ENCODE measurements at regions not wholly inside any gene's neighbourhood (a gene's known extent, or its start where the extent isn't known, plus 50 kb on each side); places are given as distances from the start of the nearest gene placed in this dataset.

DNA sequence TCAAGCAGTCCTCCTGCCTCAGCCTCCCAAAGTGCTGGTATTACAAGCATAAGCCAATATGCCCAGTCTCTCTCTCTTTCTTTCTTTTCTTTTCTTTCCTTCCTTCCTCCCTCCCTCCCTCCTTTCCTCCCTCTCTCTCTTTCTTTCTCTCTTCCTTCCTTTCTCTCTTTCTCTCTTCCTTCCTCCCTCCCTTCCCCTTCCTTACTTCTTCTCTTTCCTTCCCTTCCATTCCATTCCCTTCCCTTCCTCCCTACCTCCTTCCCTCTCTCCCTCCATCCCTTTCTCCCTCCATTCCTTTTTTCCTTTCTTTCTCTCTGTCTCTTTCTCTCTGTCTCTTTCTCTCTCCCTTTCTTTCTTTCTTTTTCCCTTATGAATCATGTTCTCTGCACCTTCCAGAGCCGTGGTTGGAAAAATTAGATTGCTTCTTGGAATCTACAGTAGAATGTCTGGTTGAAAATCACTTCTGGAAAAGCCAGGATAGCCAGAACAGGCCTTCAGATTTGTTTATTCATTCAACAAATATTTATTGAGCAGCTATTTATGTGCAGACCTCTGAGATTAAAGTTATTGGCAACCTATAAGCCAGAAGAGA is 68.4 kb upstream of the ARHGAP5 start:
- intact Hi-C loops (cut with micrococcal nuclease), result no loop called here
- H3K9me3 Mint-ChIP-seq, result no peaks in the 10 kb centered on the region
- H3K27ac Mint-ChIP-seq, result no peak overlapping the region
- no peaks in the 10 kb centered on the region for H3K4me1 Mint-ChIP-seq
- no peaks in the 10 kb centered on the region for H3K36me3 Mint-ChIP-seq (ENCODE audit: low read depth)
- no peak overlapping the region for H3K4me3 Mint-ChIP-seq
- H3K27me3 Mint-ChIP-seq, result no peaks in the 10 kb centered on the region
- DNase-seq, result no peak

DNA sequence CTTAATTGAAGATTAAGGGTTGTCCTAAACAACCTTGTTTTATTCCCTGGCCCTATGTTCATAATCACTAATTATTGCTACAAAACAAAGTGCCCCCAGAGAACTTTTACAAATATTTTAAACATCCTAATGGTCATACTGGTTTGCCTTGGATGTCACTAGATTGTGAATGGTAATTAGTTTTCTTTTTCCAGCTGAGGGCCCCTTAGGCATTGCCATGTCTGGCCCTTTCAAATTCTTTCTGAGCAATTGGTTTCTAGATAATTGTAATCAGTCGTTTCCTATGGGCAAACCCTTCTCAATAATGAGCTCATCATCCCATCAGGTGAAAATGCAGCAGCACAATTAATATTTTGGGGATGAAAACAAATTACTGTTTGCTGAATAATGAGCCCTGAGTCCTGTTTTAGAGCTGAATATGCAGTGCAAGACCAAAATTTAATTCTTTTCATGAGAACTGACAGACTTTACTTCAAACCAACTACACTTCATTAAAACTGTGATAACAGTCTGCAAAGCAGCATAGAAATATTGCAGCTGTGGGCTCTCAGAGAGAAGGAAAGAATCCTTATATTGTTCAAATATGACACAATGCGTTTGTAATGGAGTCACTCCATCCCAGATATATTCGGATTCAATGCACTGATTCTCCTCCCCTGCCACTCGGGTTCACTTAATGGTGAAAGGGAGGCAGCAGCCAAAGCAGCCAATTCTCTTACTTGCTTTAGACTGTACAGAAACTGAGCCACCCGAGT is 67.7 kb upstream of the ARHGAP5 start:
- no peak for DNase-seq
- H3K4me1 Mint-ChIP-seq, result no peaks in the 10 kb centered on the region
- intact Hi-C loops (cut with micrococcal nuclease), result no loop called here
- no peak overlapping the region for H3K4me3 Mint-ChIP-seq
- no peaks in the 10 kb centered on the region for H3K27me3 Mint-ChIP-seq
- H3K27ac Mint-ChIP-seq, result no peak overlapping the region
- no peaks in the 10 kb centered on the region for H3K9me3 Mint-ChIP-seq
- H3K36me3 Mint-ChIP-seq (ENCODE audit: low read depth), result no peaks in the 10 kb centered on the region

DNA sequence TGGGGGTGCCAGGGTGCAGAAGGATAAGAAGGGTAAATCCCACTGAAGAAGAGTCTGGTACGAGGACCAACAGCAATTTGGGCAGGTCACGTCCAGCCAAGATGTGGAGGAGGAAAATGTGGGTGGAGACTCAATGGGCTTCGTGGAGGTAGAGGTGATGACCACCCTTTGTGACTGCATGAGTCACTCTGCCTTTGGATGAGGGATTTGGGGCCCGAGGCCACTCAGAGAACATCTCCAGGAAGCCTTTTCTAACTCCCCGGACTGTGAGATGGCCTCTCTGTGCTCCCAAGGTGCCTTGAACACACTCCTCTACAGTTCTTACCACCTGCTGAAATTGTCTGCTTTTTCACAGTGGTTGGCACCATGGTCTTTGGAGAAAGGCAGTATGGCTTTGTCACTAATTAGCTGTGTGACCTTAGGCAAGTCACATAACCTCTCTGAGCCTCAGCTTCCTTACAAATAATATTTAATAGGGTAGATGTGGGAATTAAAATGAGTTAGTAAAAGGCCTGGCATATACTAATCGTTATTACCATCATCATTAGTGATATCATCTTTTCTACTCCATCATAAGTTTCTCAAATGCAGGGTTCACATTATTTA is 67.0 kb upstream of the ARHGAP5 start:
- no peaks in the 10 kb centered on the region for H3K4me1 Mint-ChIP-seq
- H3K9me3 Mint-ChIP-seq, result no peaks in the 10 kb centered on the region
- H3K4me3 Mint-ChIP-seq, result no peak overlapping the region
- no peak overlapping the region for H3K27ac Mint-ChIP-seq
- intact Hi-C loops (cut with micrococcal nuclease), result no loop called here
- no peak for DNase-seq
- no peaks in the 10 kb centered on the region for H3K27me3 Mint-ChIP-seq
- no peaks in the 10 kb centered on the region for H3K36me3 Mint-ChIP-seq (ENCODE audit: low read depth)

DNA sequence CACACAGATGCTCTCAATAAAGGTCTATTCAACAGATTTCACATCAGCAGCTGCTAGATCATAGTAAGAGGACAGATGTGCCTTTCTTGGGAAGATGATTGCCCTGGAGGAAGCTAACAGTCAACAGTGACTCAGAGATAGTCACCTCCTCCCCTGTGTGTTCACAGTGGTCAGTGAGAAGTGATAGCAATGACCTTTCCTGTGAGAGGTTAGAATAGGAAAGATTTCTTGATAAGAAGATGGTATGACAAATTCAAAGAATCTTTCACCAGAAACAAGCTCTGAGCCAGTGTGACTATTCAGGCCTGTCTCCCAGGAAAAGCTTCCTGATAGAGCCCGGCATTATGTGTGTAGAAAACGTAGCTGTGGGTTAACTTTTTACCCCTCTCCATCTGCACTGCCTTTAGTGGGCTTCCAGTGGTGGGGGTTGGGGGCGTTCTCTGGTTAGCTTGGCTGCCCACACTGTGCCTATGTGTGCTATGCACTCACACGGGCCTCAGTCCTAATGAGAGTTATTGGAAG is 66.4 kb upstream of the ARHGAP5 start:
- Mint-ChIP-seq H3K4me1 (no peaks in the 10 kb centered on the region), H3K9me3 (no peaks in the 10 kb centered on the region), H3K27ac (no peak overlapping the region), H3K27me3 (no peaks in the 10 kb centered on the region), H3K36me3 (ENCODE audit: low read depth) (no peaks in the 10 kb centered on the region), H3K4me3 (no peak overlapping the region)
- DNase-seq, result no peak
- intact Hi-C loops (cut with micrococcal nuclease), result no loop called here

DNA sequence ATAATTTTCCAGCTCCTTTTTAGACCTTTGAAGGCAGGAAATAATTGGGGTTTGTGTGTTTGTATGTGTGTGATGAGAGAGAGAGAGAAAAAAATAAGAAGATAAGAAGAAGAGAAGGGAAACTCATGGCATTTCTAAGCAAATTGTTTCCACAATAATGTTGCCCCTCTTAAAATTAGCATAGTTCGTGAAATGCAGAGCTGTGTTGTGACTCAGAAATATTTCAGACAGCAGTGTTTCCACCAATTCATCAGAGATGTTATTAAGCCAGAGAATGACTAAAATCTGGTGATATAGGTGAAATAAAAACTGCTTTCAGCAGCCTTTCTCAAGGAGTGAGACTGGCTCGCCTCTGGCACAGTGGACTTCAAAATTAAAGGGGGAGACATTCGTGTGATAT is 65.9 kb upstream of the ARHGAP5 start:
- intact Hi-C loops (cut with micrococcal nuclease), result no loop called here
- H3K36me3 Mint-ChIP-seq (ENCODE audit: low read depth), result no peaks in the 10 kb centered on the region

DNA sequence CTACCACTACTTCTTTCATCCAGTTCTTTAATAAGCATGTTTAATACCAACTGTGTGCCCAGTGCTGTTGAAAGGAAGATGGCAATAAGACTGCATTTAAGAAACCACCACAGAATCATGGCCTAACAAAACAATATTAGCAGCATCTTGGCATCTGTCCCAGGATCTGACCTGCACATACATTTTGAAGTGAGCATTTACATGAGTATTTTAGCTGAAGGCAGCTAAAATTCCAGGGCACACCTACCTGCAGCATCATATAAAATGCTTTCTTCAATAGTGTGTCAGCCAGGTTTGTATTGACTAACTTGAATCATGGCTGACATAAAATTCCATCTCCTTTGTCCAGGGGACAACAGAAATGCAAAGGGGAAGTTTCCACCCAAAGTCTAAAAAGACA is 65.0 kb upstream of the ARHGAP5 start:
- no peak for DNase-seq
- Mint-ChIP-seq H3K36me3 (ENCODE audit: low read depth) (no peaks in the 10 kb centered on the region), H3K4me3 (no peak overlapping the region), H3K4me1 (no peaks in the 10 kb centered on the region), H3K27ac (no peak overlapping the region), H3K9me3 (no peaks in the 10 kb centered on the region), H3K27me3 (no peaks in the 10 kb centered on the region)
- intact Hi-C loops (cut with micrococcal nuclease), result no loop called here

More for the DNA sequence above, 65.9 kb upstream of the ARHGAP5 start:
- H3K4me3 Mint-ChIP-seq, result no peak overlapping the region
- no peak for DNase-seq
- no peaks in the 10 kb centered on the region for H3K9me3 Mint-ChIP-seq
- no peaks in the 10 kb centered on the region for H3K27me3 Mint-ChIP-seq
- no peaks in the 10 kb centered on the region for H3K4me1 Mint-ChIP-seq
- H3K27ac Mint-ChIP-seq, result no peak overlapping the region

DNA sequence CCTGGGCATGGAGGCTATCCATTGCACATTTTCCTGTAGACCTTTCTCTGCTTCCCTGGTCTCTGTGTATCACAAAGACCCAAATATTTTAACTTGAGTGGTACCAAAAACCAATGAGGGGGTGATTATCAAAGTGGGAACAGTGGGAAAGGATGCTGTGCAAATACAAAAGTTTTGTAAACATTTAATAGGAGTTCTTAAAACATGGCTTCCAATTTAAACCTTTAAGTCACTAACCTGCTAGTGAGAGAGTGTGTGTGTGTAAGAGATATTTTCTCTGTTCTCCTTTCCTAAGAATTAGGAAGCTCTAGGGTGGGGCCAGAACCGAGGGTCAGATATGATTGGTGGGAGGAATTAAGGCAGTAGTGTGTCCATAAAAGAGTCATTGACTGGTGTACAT is 64.5 kb upstream of the ARHGAP5 start:
- Mint-ChIP-seq H3K36me3 (ENCODE audit: low read depth) (no peaks in the 10 kb centered on the region), H3K9me3 (no peaks in the 10 kb centered on the region), H3K4me3 (no peak overlapping the region), H3K27ac (no peak overlapping the region), H3K27me3 (no peaks in the 10 kb centered on the region), H3K4me1 (no peaks in the 10 kb centered on the region)
- intact Hi-C loops (cut with micrococcal nuclease), result no loop called here
- DNase-seq, result no peak

DNA sequence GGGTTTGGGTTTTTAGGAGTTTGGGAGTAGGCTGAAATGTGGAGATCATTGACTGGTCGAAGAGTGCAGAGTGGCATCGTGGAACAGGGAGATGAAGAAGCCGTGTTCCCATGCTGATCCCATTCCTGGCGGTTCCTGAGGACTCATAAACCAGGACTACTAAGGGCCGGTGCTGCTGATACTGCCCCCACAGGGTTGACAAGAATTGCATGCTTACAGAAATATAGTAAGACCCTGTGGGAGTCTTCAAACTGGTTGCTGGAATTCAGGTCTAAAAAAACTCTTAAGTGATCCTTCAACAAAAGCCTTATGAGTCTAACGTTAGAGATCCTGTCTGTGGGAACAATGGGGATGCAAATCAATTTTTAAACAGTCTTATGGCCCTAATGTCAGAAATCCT is 64.0 kb upstream of the ARHGAP5 start:
- Mint-ChIP-seq H3K27ac (no peak overlapping the region), H3K27me3 (no peaks in the 10 kb centered on the region), H3K36me3 (ENCODE audit: low read depth) (no peaks in the 10 kb centered on the region), H3K4me1 (no peaks in the 10 kb centered on the region), H3K9me3 (no peaks in the 10 kb centered on the region), H3K4me3 (no peak overlapping the region)
- intact Hi-C loops (cut with micrococcal nuclease), result no loop called here
- no peak for DNase-seq

DNA sequence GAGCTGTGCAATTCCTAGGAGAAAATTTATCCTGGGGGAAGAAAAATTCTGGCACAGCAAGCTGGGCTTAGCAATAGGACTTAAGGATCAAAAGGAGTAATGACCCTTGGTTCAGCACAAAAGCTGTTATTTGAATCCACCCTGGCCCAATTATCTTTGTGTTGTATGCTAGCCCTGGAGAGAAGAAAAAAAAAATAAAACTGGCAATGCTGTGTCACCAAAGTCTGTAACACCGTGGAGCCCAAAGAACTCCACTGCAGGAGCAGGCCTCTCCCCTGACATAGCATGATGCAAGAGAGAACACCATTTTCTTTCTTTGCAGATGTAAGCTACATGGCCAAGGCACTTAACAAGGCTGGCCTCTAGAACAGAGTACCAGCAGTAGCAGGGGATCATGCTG is 63.0 kb upstream of the ARHGAP5 start:
- Mint-ChIP-seq H3K27ac (no peak overlapping the region), H3K4me3 (no peak overlapping the region), H3K36me3 (ENCODE audit: low read depth) (no peaks in the 10 kb centered on the region), H3K27me3 (peaks cover 2% of the 10 kb centered on the region), H3K9me3 (no peaks in the 10 kb centered on the region), H3K4me1 (no peaks in the 10 kb centered on the region)
- intact Hi-C loops (cut with micrococcal nuclease), result no loop called here
- DNase-seq, result no peak

DNA sequence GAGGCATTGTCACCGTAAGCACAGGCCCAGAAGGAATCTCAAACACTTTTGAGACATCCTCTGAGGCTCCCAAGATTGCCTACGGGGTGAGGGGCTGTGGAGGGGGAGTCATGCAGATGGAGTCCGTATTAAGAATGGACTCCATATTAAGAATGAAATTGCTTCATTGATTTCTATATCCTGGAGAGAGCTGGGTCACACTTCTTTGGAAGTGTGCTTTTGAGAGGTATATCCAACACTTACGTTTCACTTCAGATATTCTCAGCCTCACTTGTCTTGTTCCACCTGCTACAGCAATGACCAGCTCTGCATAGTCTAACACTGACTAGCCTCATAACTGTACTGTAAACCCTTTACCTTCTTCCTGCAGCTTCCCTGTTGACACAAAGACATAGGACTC is 62.6 kb upstream of the ARHGAP5 start:
- Mint-ChIP-seq H3K27me3 (peaks cover 2% of the 10 kb centered on the region), H3K4me1 (no peaks in the 10 kb centered on the region), H3K4me3 (no peak overlapping the region), H3K36me3 (ENCODE audit: low read depth) (no peaks in the 10 kb centered on the region), H3K9me3 (no peaks in the 10 kb centered on the region), H3K27ac (no peak overlapping the region)
- intact Hi-C loops (cut with micrococcal nuclease), result no loop called here
- no peak for DNase-seq

DNA sequence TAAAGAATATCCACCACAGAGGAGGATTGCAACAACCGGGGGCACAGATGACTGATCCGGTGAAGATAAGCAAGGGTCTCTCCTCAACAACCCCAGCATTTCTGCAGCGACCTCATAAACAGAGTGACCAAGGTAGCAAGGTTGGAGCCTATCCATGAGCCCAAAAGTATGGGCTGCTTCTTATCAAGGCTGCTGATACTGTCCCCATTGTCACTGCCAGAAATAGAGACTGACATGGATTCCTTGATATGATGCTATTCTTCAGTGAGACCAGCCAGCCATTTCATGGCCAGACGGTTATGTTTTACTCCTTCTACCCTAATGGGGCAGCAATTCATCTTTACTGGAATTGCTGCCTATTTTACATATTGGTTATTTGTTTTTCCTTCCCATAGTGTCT is 61.9 kb upstream of the ARHGAP5 start:
- no peaks in the 10 kb centered on the region for H3K9me3 Mint-ChIP-seq
- intact Hi-C loops (cut with micrococcal nuclease), result no loop called here
- no peaks in the 10 kb centered on the region for H3K36me3 Mint-ChIP-seq (ENCODE audit: low read depth)
- H3K27me3 Mint-ChIP-seq, result peaks cover 2% of the 10 kb centered on the region
- no peak for DNase-seq
- no peak overlapping the region for H3K27ac Mint-ChIP-seq
- no peak overlapping the region for H3K4me3 Mint-ChIP-seq
- H3K4me1 Mint-ChIP-seq, result no peaks in the 10 kb centered on the region

DNA sequence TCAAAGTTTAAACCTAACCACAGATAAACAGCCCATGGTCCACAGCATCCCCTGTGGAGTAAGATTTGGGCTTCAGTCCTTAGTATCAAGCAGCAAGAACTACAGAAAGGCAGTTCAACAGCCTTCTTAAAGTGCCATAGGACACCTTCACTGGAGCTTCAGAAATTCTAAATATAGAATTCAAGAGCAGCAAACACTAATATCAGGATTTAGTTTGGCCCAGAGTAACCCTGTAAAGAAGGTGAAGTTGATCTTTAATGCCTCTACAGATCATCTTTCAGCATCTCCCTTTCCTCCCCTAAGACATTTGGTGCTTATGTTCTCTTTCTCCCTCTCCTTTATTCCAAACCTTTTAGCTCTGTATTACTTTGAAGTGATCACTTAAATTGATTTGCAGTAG is 59.5 kb upstream of the ARHGAP5 start:
- Mint-ChIP-seq H3K9me3 (no peaks in the 10 kb centered on the region), H3K4me1 (no peaks in the 10 kb centered on the region), H3K27ac (no peak overlapping the region), H3K4me3 (no peak overlapping the region), H3K36me3 (ENCODE audit: low read depth) (no peaks in the 10 kb centered on the region), H3K27me3 (peaks cover 2% of the 10 kb centered on the region)
- no peak for DNase-seq
- intact Hi-C loops (cut with micrococcal nuclease), result no loop called here

DNA sequence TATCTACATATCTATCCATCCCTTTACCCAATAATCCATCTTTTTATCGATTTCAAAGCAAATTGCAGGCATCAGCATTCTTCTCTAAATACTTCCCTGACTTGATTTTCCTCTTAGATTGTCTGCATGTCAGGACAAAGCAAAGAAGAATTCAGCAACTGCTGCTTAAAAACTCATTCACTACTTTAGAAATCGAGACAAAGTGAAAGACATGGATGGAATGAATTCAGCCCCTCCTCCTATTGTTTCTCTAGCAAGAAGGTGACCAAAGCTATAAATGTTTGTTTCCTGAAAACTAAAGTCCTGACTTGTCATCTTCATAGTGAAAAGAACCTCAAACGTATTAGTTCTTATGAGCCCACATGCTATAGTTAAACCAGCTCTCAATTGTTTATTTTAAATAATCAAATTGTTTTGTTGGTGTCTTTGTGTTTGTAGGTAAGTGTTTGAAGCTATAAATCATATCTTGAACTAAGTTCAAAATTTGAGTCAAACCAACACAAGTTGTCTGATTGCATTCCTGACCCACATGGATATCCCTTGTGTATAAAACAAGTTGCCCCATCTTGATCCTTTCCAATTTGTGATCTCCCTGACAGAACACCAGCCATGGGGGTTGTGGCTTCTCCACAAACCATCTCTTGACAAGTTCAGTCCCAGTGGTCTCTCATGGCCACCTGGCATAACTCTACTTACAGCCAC is 58.6 kb upstream of the ARHGAP5 start:
- H3K4me3 Mint-ChIP-seq, result no peak overlapping the region
- intact Hi-C loops (cut with micrococcal nuclease), result no loop called here
- H3K9me3 Mint-ChIP-seq, result no peaks in the 10 kb centered on the region
- no peaks in the 10 kb centered on the region for H3K36me3 Mint-ChIP-seq (ENCODE audit: low read depth)
- no peaks in the 10 kb centered on the region for H3K4me1 Mint-ChIP-seq
- H3K27me3 Mint-ChIP-seq, result peaks cover 2% of the 10 kb centered on the region
- H3K27ac Mint-ChIP-seq, result no peak overlapping the region
- no peak for DNase-seq

DNA sequence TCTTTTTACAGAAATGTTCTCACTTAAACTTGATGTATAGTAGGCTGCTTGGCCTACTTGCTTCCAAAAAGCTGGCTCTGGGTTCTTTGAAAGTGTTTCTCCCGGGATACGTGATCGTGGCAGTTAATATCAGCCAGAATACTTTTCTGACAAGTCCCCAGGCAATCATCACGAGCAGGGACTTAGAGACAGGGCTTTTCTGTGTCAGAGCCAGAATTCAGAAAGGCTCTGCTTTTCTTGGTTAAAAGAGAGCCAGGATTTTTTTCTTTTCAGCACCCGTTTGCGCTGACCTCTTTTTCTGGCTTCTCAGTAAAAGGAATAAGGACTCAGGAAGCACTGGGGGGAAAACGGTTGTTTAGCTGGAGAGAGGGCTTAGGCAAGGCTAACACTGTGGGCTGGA is 57.8 kb upstream of the ARHGAP5 start:
- intact Hi-C loops (cut with micrococcal nuclease), result no loop called here
- Mint-ChIP-seq H3K27ac (no peak overlapping the region), H3K4me3 (no peak overlapping the region), H3K27me3 (peaks cover 2% of the 10 kb centered on the region), H3K4me1 (no peaks in the 10 kb centered on the region), H3K9me3 (no peaks in the 10 kb centered on the region), H3K36me3 (ENCODE audit: low read depth) (no peaks in the 10 kb centered on the region)
- DNase-seq, result no peak
